Right ventricle myocardium superior (tissue), 1 donor: ENCODE measurements at regions not wholly inside any gene's neighbourhood (a gene's known extent, or its start where the extent isn't known, plus 50 kb on each side); places are given as distances from the start of the nearest gene placed in this dataset.
A peak's percentile ranks its signal among the peaks of the same experiment; 100 is the strongest.
"Not testable (repeated sequence)": the region's sequence is repeated elsewhere in the genome, so short reads cannot be mapped to it uniquely, and the experiment has no call there.

Experiments
- ATAC-seq: fragments of 200-7000 bp; cut with Tn5 transposase; one replicate; pipeline ENCODE4 v1.9.1; 2020; ENCODE audit warnings: mild to moderate bottlenecking; ENCODE audit not compliant: poor library complexity
- DNase-seq: peaks from one replicate; pipeline ENCODE4 v3.0.0-alpha.2; 2020
- intact Hi-C: fragments of 100-400 bp; cut with DNase I; formaldehyde crosslinking; loops from one replicate; pipeline ENCODE4 v1.11.2; 2022
- donor health status: DM: no; HTN: yes; CAD: no; lungs with severe emphysema.

- DNase-seq (no peak), ATAC-seq (no peak)
- intact Hi-C loops: loop anchor here (10.0 kb wide), 1 partner anchor 181 kb away; no protein-coding TSS in a partner anchor
These were observed 271.6 kb downstream of the C16orf95 start for GRCh38 chr16:87045466-87046216.

- DNase-seq: no peak
- intact Hi-C loops: loop anchor here (10.0 kb wide), 1 partner anchor 181 kb away; no protein-coding TSS in a partner anchor
- ATAC-seq: no peak
These were observed 271.0 kb downstream of the C16orf95 start for GRCh38 chr16:87046235-87046634.

GRCh38 chr16:87047221-87048037, 269.8 kb downstream of the C16orf95 start:
- ATAC-seq (no peak), DNase-seq (no peak)
- intact Hi-C loops: loop anchor here (10.0 kb wide), 1 partner anchor 183 kb away; no protein-coding TSS in a partner anchor

- ATAC-seq (no peak), DNase-seq (no peak)
- intact Hi-C loops: loop anchor here (10.0 kb wide), 1 partner anchor 183 kb away; no protein-coding TSS in a partner anchor
These were observed 269.0 kb downstream of the C16orf95 start for GRCh38 chr16:87048038-87048729.

- intact Hi-C loops: loop anchor here (10.0 kb wide), 1 partner anchor 184 kb away; no protein-coding TSS in a partner anchor
- DNase-seq (no peak), ATAC-seq (no peak)
These were observed 268.5 kb downstream of the C16orf95 start for GRCh38 chr16:87048730-87049115.

GRCh38 chr16:87049216-87049615, 268.0 kb downstream of the C16orf95 start:
- intact Hi-C loops: loop anchor here (10.0 kb wide), 1 partner anchor 184 kb away; no protein-coding TSS in a partner anchor
- ATAC-seq, DNase-seq: not testable (repeated sequence)

- no peak for ATAC-seq
- DNase-seq: no peak
- intact Hi-C loops: no loop called here
These were observed 267.1 kb downstream of the C16orf95 start for GRCh38 chr16:87050142-87050541.

GRCh38 chr16:87051526-87052320, 265.5 kb downstream of the C16orf95 start:
- intact Hi-C loops: no loop called here
- ATAC-seq (no peak), DNase-seq (no peak)

- ATAC-seq: no peak
- intact Hi-C loops: no loop called here
These were observed 264.7 kb downstream of the C16orf95 start for GRCh38 chr16:87052506-87052905.

GRCh38 chr16:87053016-87053982, 263.9 kb downstream of the C16orf95 start:
- DNase-seq: no peak
- intact Hi-C loops: no loop called here
- ATAC-seq: no peak

More at GRCh38 chr16:87052506-87052905, 264.7 kb downstream of the C16orf95 start:
- no peak for DNase-seq

GRCh38 chr16:87054154-87054553, 263.0 kb downstream of the C16orf95 start:
- ATAC-seq: no peak
- intact Hi-C loops: no loop called here
- no peak for DNase-seq

GRCh38 chr16:87054856-87055255, 262.3 kb downstream of the C16orf95 start:
- intact Hi-C loops: no loop called here
- no peak for ATAC-seq

GRCh38 chr16:87056083-87056482, 261.1 kb downstream of the C16orf95 start:
- intact Hi-C loops: no loop called here
- no peak for DNase-seq

More at GRCh38 chr16:87054856-87055255, 262.3 kb downstream of the C16orf95 start:
- DNase-seq: no peak

GRCh38 chr16:87056551-87056950, 260.6 kb downstream of the C16orf95 start:
- DNase-seq (no peak), ATAC-seq (no peak)
- intact Hi-C loops: no loop called here

More at GRCh38 chr16:87056083-87056482, 261.1 kb downstream of the C16orf95 start:
- peak; percentile 47 for ATAC-seq

GRCh38 chr16:87057211-87057881, 259.8 kb downstream of the C16orf95 start:
- ATAC-seq: no peak
- DNase-seq: no peak
- intact Hi-C loops: no loop called here

- ATAC-seq (no peak), DNase-seq (no peak)
- intact Hi-C loops: no loop called here
These were observed 259.1 kb downstream of the C16orf95 start for GRCh38 chr16:87057951-87058560.
